SK-N-SH (cell line): ENCODE measurements at regions not wholly inside any gene's neighbourhood (a gene's known extent, or its start where the extent isn't known, plus 50 kb on each side); places are given as distances from the start of the nearest gene placed in this dataset.

Experiments used
- CTCF ChIA-PET: fragments of 300-600, 350-600 bp; formaldehyde crosslinking; extraction: SDS; loops from one replicate; lab custom pipeline; 2021; lab: Yijun Ruan, JAX
- POLR2A ChIA-PET: fragments of 350-600 bp; sonication (Branson Sonifier 250); formaldehyde crosslinking; extraction: SDS; loops from one replicate; lab custom pipeline; 2020; ENCODE audit warnings: antibody characterized with exemption, inconsistent platforms; lab: Yijun Ruan, JAX
- DNase-seq: peaks from one replicate; pipeline ENCODE4 v3.0.0; 2012
- H2AFZ ChIP-seq: fragments of 200-600 bp; sonication (generic); 2 replicates; pipeline ENCODE4 v1.8.1; 2016; ENCODE audit warnings: antibody characterized with exemption, mild to moderate bottlenecking, low read depth
- H3F3A ChIP-seq: fragments of 200-600 bp; sonication (generic); replicated peaks from 2 replicates; pipeline ENCODE3; 2016; ENCODE audit warnings: antibody characterized with exemption, mild to moderate bottlenecking; ENCODE audit not compliant: insufficient read depth
- H3K27ac ChIP-seq, 2 experiments: fragments of 200-500 bp in 1 of 2; fragments of 200-600 bp in 1 of 2; sonication (Bioruptor generic) in 1 of 2; sonication (generic), shearing (Covaris generic) in 1 of 2; 2 replicates each; pipeline versions ENCODE4 v1.5.1 to v1.6.1; 2014 to 2016; ENCODE audit warnings: low read depth in 2 of 2, inconsistent platforms in 1 of 2, low read length in 1 of 2, mild to moderate bottlenecking in 1 of 2, mixed read lengths in 1 of 2
- H3K27me3 ChIP-seq: fragments of 200-600 bp; sonication (generic), shearing (Covaris generic); 2 replicates; pipeline ENCODE4 v1.6.1; 2016; ENCODE audit warnings: mixed run types; ENCODE audit not compliant: insufficient read depth
- H3K36me3 ChIP-seq, 2 experiments: fragments of 200-500 bp in 1 of 2; fragments of 200-600 bp in 1 of 2; sonication (Bioruptor generic) in 1 of 2; sonication (generic) in 1 of 2; replicated peaks in 1 of 2; 2 replicates each; pipeline versions ENCODE3 to v1.5.1; 2014 to 2016; ENCODE audit warnings: low read length in 1 of 2, mild to moderate bottlenecking in 1 of 2; ENCODE audit not compliant: insufficient read depth in 2 of 2, control insufficient read depth in 1 of 2
- H3K4me1 ChIP-seq, 2 experiments: fragments of 200-500 bp in 1 of 2; fragments of 200-600 bp in 1 of 2; sonication (Bioruptor generic) in 1 of 2; sonication (generic), shearing (Covaris generic) in 1 of 2; 2 replicates each; pipeline versions ENCODE4 v1.5.1 to v1.6.1; 2014 to 2016; ENCODE audit warnings: low read depth in 1 of 2, low read length in 1 of 2, mixed run types in 1 of 2; ENCODE audit not compliant: insufficient read depth in 2 of 2, control insufficient read depth in 1 of 2
- H3K4me2 ChIP-seq: fragments of 200-600 bp; sonication (generic), shearing (Covaris generic); 2 replicates; pipeline ENCODE4 v1.6.1; 2017; ENCODE audit warnings: mixed run types
- H3K4me3 ChIP-seq, 2 experiments: fragments of 200-500 bp in 1 of 2; fragments of 200-600 bp in 1 of 2; sonication (Bioruptor generic) in 1 of 2; sonication (generic), shearing (Covaris generic) in 1 of 2; 2 replicates each; pipeline versions ENCODE4 v1.5.1 to v1.8.1; 2014 to 2016; ENCODE audit warnings: low read depth in 2 of 2, inconsistent platforms in 1 of 2, low read length in 1 of 2, mild to moderate bottlenecking in 1 of 2, mixed read lengths in 1 of 2, moderate library complexity in 1 of 2
- H3K79me2 ChIP-seq: fragments of 200-600 bp; sonication (generic); 2 replicates; pipeline ENCODE4 v1.8.1; 2017; ENCODE audit warnings: mild to moderate bottlenecking; ENCODE audit not compliant: insufficient read depth
- H3K9ac ChIP-seq: fragments of 200-600 bp; sonication (generic); 2 replicates; pipeline ENCODE4 v1.6.1; 2017; ENCODE audit warnings: mixed run types
- H3K9me2 ChIP-seq: fragments of 200-600 bp; sonication (generic); 2 replicates; pipeline ENCODE4 v1.6.1; 2017; ENCODE audit warnings: mixed run types
- H3K9me3 ChIP-seq: fragments of 200-600 bp; sonication (generic); 2 replicates; pipeline ENCODE4 v1.6.1; 2017; ENCODE audit warnings: mixed run types, mild to moderate bottlenecking, moderate library complexity
- H4K20me1 ChIP-seq: fragments of 200-600 bp; sonication (generic); 2 replicates; pipeline ENCODE4 v1.6.1; 2017; ENCODE audit warnings: mild to moderate bottlenecking, mixed run types; ENCODE audit not compliant: insufficient read depth
- CTCF ChIP-seq: fragments of 200-600 bp; sonication (generic); IDR thresholded peaks from 2 replicates; pipeline ENCODE4 v1.6.1; 2017; ENCODE audit warnings: antibody characterized with exemption, mild to moderate bottlenecking, moderate library complexity
- GABPA ChIP-seq: IDR thresholded peaks from 2 replicates; pipeline ENCODE4 v1.4.0; 2012; ENCODE audit warnings: low read depth, mild to moderate bottlenecking
- GATA2 ChIP-seq: sonication (generic); formaldehyde crosslinking; IDR thresholded peaks from 2 replicates; pipeline ENCODE4 v1.5.0; 2020; ENCODE audit warnings: mild to moderate bottlenecking, missing genetic modification reagents
- MAX ChIP-seq: IDR thresholded peaks from 2 replicates; pipeline ENCODE4 v1.4.0; 2012; ENCODE audit warnings: low read depth
- NFIC ChIP-seq: IDR thresholded peaks from 2 replicates; pipeline ENCODE4 v1.4.0; 2012; ENCODE audit warnings: borderline replicate concordance
- PBX3 ChIP-seq: IDR thresholded peaks from 2 replicates; pipeline ENCODE4; 2012
- REST ChIP-seq: IDR thresholded peaks from 2 replicates; pipeline ENCODE4 v1.6.1; 2012; ENCODE audit warnings: mild to moderate bottlenecking, low read depth, low read length, moderate library complexity
- SIN3A ChIP-seq: IDR thresholded peaks from 2 replicates; pipeline ENCODE4 v1.6.1; 2012; ENCODE audit warnings: low read depth, mild to moderate bottlenecking, low read length, moderate library complexity, borderline replicate concordance
- SMC3 ChIP-seq: IDR thresholded peaks from 2 replicates; pipeline ENCODE4 v1.6.1; 2012; ENCODE audit warnings: low read depth, low read length, improper control_type of control experiment
- TAF1 ChIP-seq: IDR thresholded peaks from 2 replicates; pipeline ENCODE4 v1.6.1; 2012; ENCODE audit warnings: low read depth, mild to moderate bottlenecking, low read length, moderate library complexity, borderline replicate concordance
- TCF12 ChIP-seq: IDR thresholded peaks from 2 replicates; pipeline ENCODE4 v1.4.0; 2012
- TEAD4 ChIP-seq: IDR thresholded peaks from 2 replicates; pipeline ENCODE4 v1.4.0; 2012; ENCODE audit warnings: mild to moderate bottlenecking, borderline replicate concordance; ENCODE audit not compliant: insufficient read depth
- USF1 ChIP-seq: IDR thresholded peaks from 2 replicates; pipeline ENCODE4 v1.4.0; 2012; ENCODE audit warnings: low read depth, borderline replicate concordance
- USF2 ChIP-seq: fragments of 150-350 bp; IDR thresholded peaks from 2 replicates; pipeline ENCODE4 v1.6.1; 2017; ENCODE audit warnings: antibody characterized with exemption, low read length, low read depth, borderline replicate concordance
- YY1 ChIP-seq: IDR thresholded peaks from 2 replicates; pipeline ENCODE4 v1.4.0; 2012; ENCODE audit warnings: low read depth, mild to moderate bottlenecking
- ZBTB33 ChIP-seq: IDR thresholded peaks from 2 replicates; pipeline ENCODE4 v1.4.0; 2012; ENCODE audit warnings: low read depth, borderline replicate concordance
- WGBS: methylation state at CpG from one replicate; pipeline ENCODE4 v1.1.6; 2017; ENCODE audit warnings: low lambda C conversion rate; 5-methylcytosine and 5-hydroxymethylcytosine counted together

- TF ChIP-seq GABPA (no peak), TAF1 (no peak), SIN3A (no peak), TEAD4 (no peak), YY1 (no peak), NFIC (no peak), REST (no peak)
- CTCF ChIA-PET: no interaction called here
- H3K4me3 ChIP-seq: no peak overlapping the region
- no peaks in the 10 kb centered on the region for H3F3A ChIP-seq
- H3K27ac ChIP-seq: no peak overlapping the region
- H3K9ac ChIP-seq: no peak overlapping the region
- POLR2A ChIA-PET: no interaction called here
- H3K9me3 ChIP-seq: no peaks in the 10 kb centered on the region
- no peaks in the 10 kb centered on the region for H3K79me2 ChIP-seq
- H2AFZ ChIP-seq: no peak overlapping the region
- H3K4me1 ChIP-seq: no peaks in the 10 kb centered on the region
- DNase-seq: no peak
- no peaks in the 10 kb centered on the region for H3K36me3 ChIP-seq
- H3K9me2 ChIP-seq: no peaks in the 10 kb centered on the region
- H4K20me1 ChIP-seq: no peaks in the 10 kb centered on the region
- H3K4me2 ChIP-seq: no peak overlapping the region
- 43% methylated on average over 3 of the region's 3 CpGs for WGBS
- no peaks in the 10 kb centered on the region for H3K27me3 ChIP-seq
Measured at GRCh38 chr1:74847715-74848114, 114.8 kb downstream of the TYW3 start.

- no peaks in the 10 kb centered on the region for H3K9me2 ChIP-seq
- no peaks in the 10 kb centered on the region for H4K20me1 ChIP-seq
- no peaks in the 10 kb centered on the region for H3K9me3 ChIP-seq
- H3K4me1 ChIP-seq: no peaks in the 10 kb centered on the region
- no peaks in the 10 kb centered on the region for H3K27me3 ChIP-seq
- 7% methylated on average over 3 of the region's 3 CpGs for WGBS
- no peak overlapping the region for H3K4me2 ChIP-seq
- ChIA-PET POLR2A (no interaction called here), CTCF (interaction anchor here (0.6 kb wide), 1 partner anchor 187 kb away, joined by 3 read pairs; no protein-coding TSS in a partner anchor)
- H3K4me3 ChIP-seq: no peak overlapping the region
- H2AFZ ChIP-seq: no peak overlapping the region
- H3F3A ChIP-seq: no peaks in the 10 kb centered on the region
- H3K27ac ChIP-seq: no peak overlapping the region
- no peaks in the 10 kb centered on the region for H3K79me2 ChIP-seq
- no peak for DNase-seq
- H3K36me3 ChIP-seq: no peaks in the 10 kb centered on the region
- H3K9ac ChIP-seq: no peak overlapping the region
- TF ChIP-seq PBX3: no peak
- TF ChIP-seq TEAD4: no peak
- no peak for TF ChIP-seq GATA2 (CRISPR knock-in tag)
- TF ChIP-seq CTCF: no peak
- TF ChIP-seq MAX: no peak
- TF ChIP-seq SMC3: no peak
- TF ChIP-seq GABPA: no peak
- TF ChIP-seq ZBTB33: no peak
- no peak for TF ChIP-seq NFIC
- no peak for TF ChIP-seq USF1
- TF ChIP-seq USF2: no peak
- no peak for TF ChIP-seq TCF12
- TF ChIP-seq SIN3A: no peak
Measured at GRCh38 chr1:74853756-74854155, 120.8 kb downstream of the TYW3 start.
